ENCODE measurements at regions not wholly inside any gene's neighbourhood (a gene's known extent, or its start where the extent isn't known, plus 50 kb on each side); places are given as distances from the start of the nearest gene placed in this dataset.
"Not testable (repeated sequence)": the region's sequence is repeated elsewhere in the genome, so short reads cannot be mapped to it uniquely, and the experiment has no call there.

DNA sequence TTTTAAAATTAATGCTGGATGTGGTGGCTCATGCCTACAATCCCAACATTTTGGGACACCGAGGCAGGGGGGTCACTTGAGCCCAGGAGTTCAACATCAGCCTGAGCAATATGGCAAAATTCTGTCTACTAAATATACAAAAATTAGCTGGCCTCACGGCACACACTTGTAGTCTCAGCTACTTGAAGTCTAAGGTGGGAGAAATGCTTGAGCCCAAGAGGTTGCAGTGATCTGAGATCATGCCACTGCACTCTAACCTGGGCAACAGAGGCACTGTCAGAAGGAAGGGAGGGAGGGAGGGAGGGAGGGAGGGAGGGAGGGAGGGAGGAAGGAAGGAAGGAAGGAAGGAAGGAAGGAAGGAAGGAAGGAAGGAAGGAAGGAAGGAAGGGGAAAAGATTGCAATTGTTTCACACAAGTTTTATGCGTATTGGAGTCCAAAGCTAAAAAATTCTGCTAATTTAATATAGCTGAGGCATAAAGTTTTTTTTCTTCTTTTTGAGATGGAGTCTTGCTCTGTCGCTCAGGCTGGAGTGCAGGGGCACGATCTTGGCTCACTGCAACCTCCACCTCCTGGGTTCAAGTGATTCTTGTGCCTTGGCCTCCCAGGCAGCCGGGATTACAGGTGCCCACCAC, 328.8 kb downstream of the KLF12 start:
- TF ChIP-seq, protein P1, sequence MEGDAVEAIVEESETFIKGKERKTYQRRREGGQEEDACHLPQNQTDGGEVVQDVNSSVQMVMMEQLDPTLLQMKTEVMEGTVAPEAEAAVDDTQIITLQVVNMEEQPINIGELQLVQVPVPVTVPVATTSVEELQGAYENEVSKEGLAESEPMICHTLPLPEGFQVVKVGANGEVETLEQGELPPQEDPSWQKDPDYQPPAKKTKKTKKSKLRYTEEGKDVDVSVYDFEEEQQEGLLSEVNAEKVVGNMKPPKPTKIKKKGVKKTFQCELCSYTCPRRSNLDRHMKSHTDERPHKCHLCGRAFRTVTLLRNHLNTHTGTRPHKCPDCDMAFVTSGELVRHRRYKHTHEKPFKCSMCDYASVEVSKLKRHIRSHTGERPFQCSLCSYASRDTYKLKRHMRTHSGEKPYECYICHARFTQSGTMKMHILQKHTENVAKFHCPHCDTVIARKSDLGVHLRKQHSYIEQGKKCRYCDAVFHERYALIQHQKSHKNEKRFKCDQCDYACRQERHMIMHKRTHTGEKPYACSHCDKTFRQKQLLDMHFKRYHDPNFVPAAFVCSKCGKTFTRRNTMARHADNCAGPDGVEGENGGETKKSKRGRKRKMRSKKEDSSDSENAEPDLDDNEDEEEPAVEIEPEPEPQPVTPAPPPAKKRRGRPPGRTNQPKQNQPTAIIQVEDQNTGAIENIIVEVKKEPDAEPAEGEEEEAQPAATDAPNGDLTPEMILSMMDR (conservative IDR thresholded peaks at IDR 0.05; ENCODE audit: low read length), result not testable (repeated sequence)
- TF ChIP-seq EZH2phosphoT487 (IDR thresholded peaks at IDR 0.05; ENCODE audit: borderline replicate concordance, low read depth, low read length), result not testable (repeated sequence)
